ENCODE measurements at regions not wholly inside any gene's neighbourhood (a gene's known extent, or its start where the extent isn't known, plus 50 kb on each side); places are given as distances from the start of the nearest gene placed in this dataset.

GRCh38 chr19:32220951-32221350 lies 124.5 kb upstream of the ZNF507 start:
- no peak overlapping the region for H3K4me2 ChIP-seq (ENCODE audit: insufficient read depth in 1 of 2, low read depth in 2 of 2, low read length in 2 of 2)
- H3K4ac ChIP-seq (replicated peaks; ENCODE audit: insufficient read length, low read depth, low read length) = no peak overlapping the region
- ChIA-PET POLR2A (ENCODE audit: partially characterized antibody) (no interaction called here), CTCF (ENCODE audit: partially characterized antibody) (no interaction called here)
- H2BK15ac ChIP-seq (ENCODE audit: low read length) = no peak overlapping the region
- H3K79me1 ChIP-seq (ENCODE audit: low read depth, low read length) = no peaks in the 10 kb centered on the region
- H4K91ac ChIP-seq (replicated peaks; ENCODE audit: insufficient read length, low read length) = no peak overlapping the region
- no peak overlapping the region for H2AFZ ChIP-seq (ENCODE audit: low read length)
- H3K18ac ChIP-seq (ENCODE audit: extremely low read depth, low read length) = no peak overlapping the region
- no peak overlapping the region for H3K23ac ChIP-seq (ENCODE audit: insufficient read length)
- H2AK5ac ChIP-seq (ENCODE audit: low read depth, low read length) = no peak overlapping the region
- H3K79me2 ChIP-seq (ENCODE audit: control insufficient read depth in 1 of 2, insufficient read depth in 2 of 2, low read length in 2 of 2) = no peaks in the 10 kb centered on the region
- H3K27me3 ChIP-seq (replicated peaks in 1 of 4; ENCODE audit: control insufficient read depth in 3 of 4, extremely low read depth in 1 of 4, insufficient read depth in 3 of 4, low read length in 3 of 4) = peaks cover 1 to 17% (median 13%) of the 10 kb centered on the region in 4 experiments
- H2BK12ac ChIP-seq (ENCODE audit: low read depth, low read length) = no peak overlapping the region
- FAIRE-seq (no peak), DNase-seq (ENCODE audit: low read depth in 1 of 2, low spot score in 2 of 2) (peak in 1 of 2 experiments; percentile 23)
- H3K27ac ChIP-seq (ENCODE audit: low read depth, low read length) = no peak overlapping the region
- no peaks in the 10 kb centered on the region for H4K20me1 ChIP-seq (replicated peaks in 1 of 2; ENCODE audit: control insufficient read depth in 1 of 2, insufficient read depth in 2 of 2, low read length in 2 of 2)
- H2BK5ac ChIP-seq (ENCODE audit: low read depth, low read length) = no peak overlapping the region
- H3K9me3 ChIP-seq (ENCODE audit: insufficient read depth in 2 of 2, low read depth in 1 of 2, low read length in 1 of 2) = no peaks in the 10 kb centered on the region
- 90% methylated on average over 8 of the region's 8 CpGs; no CpG with 5 or more reads in 1 of the 2 experiments for WGBS, 2 experiments (ENCODE audit: extremely low coverage in 1 of 2, insufficient coverage in 1 of 2, insufficient read length in 1 of 2, insufficient replicate concordance in 2 of 2, low coverage in 1 of 2, low lambda C conversion rate in 2 of 2, missing lambda C conversion rate in 1 of 2)
- no peak overlapping the region for H3K4me3 ChIP-seq (ENCODE audit: extremely low read depth in 1 of 4, insufficient read depth in 2 of 4, low read depth in 3 of 4, low read length in 4 of 4)
- peaks cover 9% of the 10 kb centered on the region; the same call in 1 of the 2 replicates for H3K23me2 ChIP-seq (ENCODE audit: low read depth, low read length)
- H3K9ac ChIP-seq (replicated peaks in 1 of 4; ENCODE audit: extremely low read depth in 1 of 4, low read depth in 3 of 4, low read length in 3 of 4) = no peak overlapping the region
- H3K36me3 ChIP-seq (ENCODE audit: control insufficient read depth in 2 of 4, insufficient read depth in 4 of 4, low read length in 3 of 4) = no peaks in the 10 kb centered on the region
- no peak overlapping the region for H3K14ac ChIP-seq (ENCODE audit: insufficient read length)
- no peak overlapping the region for H2BK120ac ChIP-seq (replicated peaks; ENCODE audit: low read depth, low read length)
- H3K4me1 ChIP-seq (replicated peaks in 1 of 4; ENCODE audit: control insufficient read depth in 3 of 4, insufficient read depth in 4 of 4, low read length in 3 of 4) = peaks cover 0 to 5% (median 3%) of the 10 kb centered on the region in 4 experiments; a peak in 4 of 7 replicates
- H3K56ac ChIP-seq (replicated peaks; ENCODE audit: insufficient read length, low read depth, low read length) = no peak overlapping the region
- H2BK20ac ChIP-seq (ENCODE audit: low read length) = no peak overlapping the region
- H4K8ac ChIP-seq (ENCODE audit: extremely low read depth, insufficient read depth, low read length) = no peak overlapping the region
- H4K5ac ChIP-seq (ENCODE audit: insufficient read length, low read depth, low read length) = no peak overlapping the region
- TF ChIP-seq JUN (IDR thresholded peaks at IDR 0.05; ENCODE audit: low read depth, low read length) (no peak), EZH2 (IDR thresholded peaks at IDR 0.05; ENCODE audit: low read depth, low read length, severe bottlenecking) (no peak), MAX (IDR thresholded peaks at IDR 0.05) (no peak), ATF3 (IDR thresholded peaks at IDR 0.05; ENCODE audit: insufficient read depth, low read depth, low read length) (no peak), EGR1 (IDR thresholded peaks at IDR 0.05; ENCODE audit: borderline replicate concordance, low read depth, low read length) (no peak), ATF2 (IDR thresholded peaks at IDR 0.05; ENCODE audit: low read length) (no peak), POU5F1 (IDR thresholded peaks at IDR 0.05; ENCODE audit: low read depth, low read length) (no peak), POLR2AphosphoS5 (IDR thresholded peaks at IDR 0.05; ENCODE audit: low read depth, low read length) (no peak), KDM5A (IDR thresholded peaks at IDR 0.05; ENCODE audit: low read length) (no peak), BACH1 (IDR thresholded peaks at IDR 0.05; ENCODE audit: low read length) (no peak), RXRA (IDR thresholded peaks at IDR 0.05; ENCODE audit: insufficient read depth, low read depth, low read length) (no peak), MAFK (IDR thresholded peaks at IDR 0.05; ENCODE audit: low read depth, low read length) (no peak), NANOG (IDR thresholded peaks at IDR 0.05; ENCODE audit: insufficient read depth, low read depth, low read length, poor library complexity, severe bottlenecking) (no peak)
